GM21717 (cell line): ENCODE measurements at regions not wholly inside any gene's neighbourhood (a gene's known extent, or its start where the extent isn't known, plus 50 kb on each side); places are given as distances from the start of the nearest gene placed in this dataset.
A peak's percentile ranks its signal among the peaks of the same experiment; 100 is the strongest.
"Not testable (repeated sequence)": the region's sequence is repeated elsewhere in the genome, so short reads cannot be mapped to it uniquely, and the experiment has no call there.

Source experiments
- ATAC-seq: cut with Tn5 transposase; IDR thresholded peaks from one replicate; pipeline ENCODE4 v1.9.1; 2021; ENCODE audit warnings: mild to moderate bottlenecking, moderate library complexity; ENCODE audit not compliant: unreplicated experiment

- ATAC-seq: not testable (repeated sequence)
Measured at GRCh38 chr6:67804808-67805207, 830.3 kb upstream of the ADGRB3 start.

DNA sequence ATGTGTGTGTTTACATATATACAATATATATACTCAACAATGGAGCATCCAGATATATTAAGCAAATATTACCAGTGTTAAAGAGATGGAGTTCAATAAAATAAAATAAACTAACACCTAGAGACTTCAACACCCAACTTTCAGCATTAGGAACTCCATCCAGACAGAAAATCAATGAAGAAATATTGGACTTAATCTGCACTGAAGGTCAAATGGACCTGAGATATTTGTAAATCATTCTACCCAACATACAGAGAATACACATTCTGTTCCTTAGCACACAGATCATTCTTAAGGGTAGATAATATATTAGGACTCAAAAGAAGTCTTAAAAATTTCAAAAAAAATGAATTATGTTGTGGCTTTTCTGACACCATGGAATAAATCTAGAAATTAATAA lies 832.3 kb upstream of the ADGRB3 start:
- no peak for ATAC-seq

- ATAC-seq: no peak
Measured at GRCh38 chr6:67792996-67793395, 842.1 kb upstream of the ADGRB3 start.

DNA sequence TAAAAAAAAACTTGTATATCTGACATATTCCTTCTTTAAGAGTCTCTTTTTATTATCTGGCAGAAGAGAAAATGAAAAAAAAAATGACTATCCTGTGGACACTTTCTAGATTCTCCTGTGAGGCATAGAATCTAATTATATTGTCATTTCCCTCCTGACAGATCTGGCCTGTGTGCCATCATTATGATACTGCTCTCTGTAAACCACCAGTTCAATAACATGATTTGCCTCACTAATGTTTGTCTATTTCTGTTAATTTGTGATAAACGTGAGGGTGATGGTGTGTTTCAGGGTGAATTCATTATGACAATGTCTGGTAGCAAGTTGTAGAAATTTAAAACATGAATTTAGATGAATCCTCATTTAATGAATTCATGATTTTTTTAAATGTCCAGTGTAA lies 844.5 kb upstream of the ADGRB3 start:
- no peak for ATAC-seq

DNA sequence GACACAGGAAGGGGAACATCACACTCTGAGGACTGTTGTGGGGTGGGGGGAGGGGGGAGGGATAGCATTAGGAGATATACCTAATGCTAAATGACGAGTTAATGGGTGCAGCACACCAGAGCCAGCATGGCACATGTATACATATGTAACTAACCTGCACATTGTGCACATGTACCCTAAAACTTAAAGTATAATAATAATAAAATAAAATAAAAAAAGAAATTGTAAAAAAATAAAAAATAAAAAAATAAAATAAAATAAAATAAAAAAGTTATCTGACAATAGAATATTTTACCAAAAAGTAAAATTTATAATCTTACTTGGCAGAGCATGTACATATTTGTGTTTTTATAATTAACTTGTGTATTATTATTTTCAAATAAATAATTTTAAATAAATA lies 848.0 kb upstream of the ADGRB3 start:
- not testable (repeated sequence) for ATAC-seq

DNA sequence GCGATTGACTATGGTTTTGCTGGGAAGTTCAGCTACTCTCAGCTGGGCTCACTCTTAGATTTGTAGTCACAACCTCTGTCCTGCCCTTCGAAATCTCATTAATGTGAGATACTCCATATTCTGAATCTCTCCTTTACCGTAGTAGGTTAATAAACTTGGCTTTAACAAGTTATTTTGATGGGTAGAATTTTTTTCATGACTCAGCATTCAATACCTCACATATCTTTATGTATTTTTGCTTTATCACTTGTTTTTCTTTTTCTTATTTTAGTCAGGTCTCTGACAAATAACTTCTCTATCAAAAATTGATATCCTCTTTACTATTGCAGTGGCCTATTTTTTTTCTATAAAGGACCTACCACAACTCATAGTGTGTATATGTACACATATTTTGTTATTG lies 855.2 kb upstream of the ADGRB3 start:
- no peak for ATAC-seq

DNA sequence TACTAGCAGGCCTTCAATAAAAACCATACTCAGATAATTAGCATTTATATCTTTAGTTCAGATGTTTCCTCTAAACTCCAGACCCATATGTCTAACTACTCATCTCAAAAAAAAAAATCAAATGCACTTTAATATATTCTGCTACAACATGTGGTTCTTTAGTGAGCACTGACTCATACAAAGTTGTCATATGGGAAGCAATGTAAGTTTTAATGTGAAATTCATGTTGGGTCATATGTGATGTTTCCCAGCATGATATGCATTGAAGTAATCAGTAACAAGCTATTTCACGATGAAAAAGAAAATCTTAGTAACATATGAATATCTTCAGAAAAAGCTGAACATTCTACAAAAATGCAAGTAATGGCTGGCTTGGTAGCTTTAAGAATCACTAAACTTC lies 859.7 kb upstream of the ADGRB3 start:
- ATAC-seq: no peak

GRCh38 chr6:67768972-67769371 lies 866.1 kb upstream of the ADGRB3 start:
- ATAC-seq: peak; percentile 91

DNA sequence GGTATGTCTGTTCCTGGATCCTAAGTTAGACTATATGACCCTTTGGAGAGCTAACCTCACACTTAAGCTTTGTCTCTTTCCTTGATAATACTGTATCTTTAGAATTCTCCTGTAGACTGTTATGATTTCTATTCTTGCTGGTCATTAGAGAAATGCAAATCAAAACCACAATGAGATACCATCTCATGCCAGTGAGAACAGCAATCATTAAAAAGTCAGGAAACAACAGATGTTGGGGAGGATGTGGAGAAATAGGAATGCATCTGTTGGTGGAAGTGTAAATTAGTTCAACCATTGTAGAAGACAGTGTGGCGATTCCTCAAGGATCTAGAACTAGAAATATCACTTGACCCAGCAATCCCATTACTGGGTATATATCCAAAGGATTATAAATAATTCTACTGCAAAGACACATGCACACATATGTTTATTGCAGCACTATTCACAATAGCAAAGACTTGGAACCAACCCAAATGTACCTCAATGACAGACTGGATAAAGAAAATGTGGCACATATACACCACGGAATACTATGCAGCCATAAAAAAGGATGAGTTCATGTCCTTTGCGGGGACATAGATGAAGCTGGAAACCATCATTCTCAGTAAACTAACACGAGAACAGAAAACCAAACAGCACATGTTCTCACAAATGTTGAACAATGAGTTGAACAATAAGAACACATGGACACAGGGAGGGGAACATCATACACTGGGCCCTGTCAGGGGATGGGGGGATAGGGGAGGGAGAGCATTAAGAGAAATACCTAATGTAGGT lies 867.8 kb upstream of the ADGRB3 start:
- not testable (repeated sequence) for ATAC-seq

DNA sequence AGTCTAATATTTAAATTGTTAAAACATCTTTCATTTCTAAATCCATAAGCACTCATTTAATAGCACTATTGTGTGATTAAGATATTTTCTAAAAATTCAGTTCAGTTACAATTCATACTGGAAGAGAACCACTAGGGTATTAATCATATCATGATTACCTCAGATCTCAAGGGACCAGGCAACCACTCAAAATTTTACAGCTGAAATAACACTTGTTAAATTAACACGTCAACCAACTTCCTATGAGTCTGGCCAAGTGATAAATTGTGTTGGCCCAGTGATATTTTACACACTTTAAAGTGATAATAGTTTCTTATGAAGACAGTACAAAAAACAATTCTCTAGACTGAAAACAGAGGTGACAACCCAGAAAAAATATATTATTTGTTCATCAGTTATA lies 869.0 kb upstream of the ADGRB3 start:
- no peak for ATAC-seq

- no peak for ATAC-seq
Measured at GRCh38 chr6:67759001-67759400, 876.1 kb upstream of the ADGRB3 start.

GRCh38 chr6:67757465-67758033 lies 877.5 kb upstream of the ADGRB3 start:
- no peak for ATAC-seq

DNA sequence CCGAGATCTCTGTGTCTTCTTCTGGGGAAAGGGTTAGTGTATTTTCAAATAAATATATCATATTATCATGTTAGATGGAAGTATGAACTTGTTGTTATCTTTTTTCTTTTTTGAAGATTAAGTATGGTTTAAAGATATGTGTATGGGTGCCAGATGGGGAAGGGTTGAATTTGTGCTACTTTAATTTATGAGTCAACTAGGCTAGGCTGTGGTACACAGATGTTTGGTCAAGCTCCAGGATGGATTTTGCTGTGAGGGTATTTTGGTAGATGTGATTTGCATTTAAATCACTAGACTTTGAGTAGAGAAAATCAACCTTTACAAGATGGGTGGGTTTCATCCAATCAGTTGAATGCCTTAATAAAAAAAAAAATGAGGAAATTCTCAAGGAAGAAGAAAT lies 886.6 kb upstream of the ADGRB3 start:
- no peak for ATAC-seq

GRCh38 chr6:67736816-67737215 lies 898.3 kb upstream of the ADGRB3 start:
- no peak for ATAC-seq

GRCh38 chr6:67736161-67736560 lies 898.9 kb upstream of the ADGRB3 start:
- ATAC-seq: no peak

GRCh38 chr6:67735623-67736022 lies 899.5 kb upstream of the ADGRB3 start:
- ATAC-seq: no peak

GRCh38 chr6:67722861-67723261 lies 912.2 kb upstream of the ADGRB3 start:
- ATAC-seq: no peak

GRCh38 chr6:67717281-67717680 lies 917.8 kb upstream of the ADGRB3 start:
- ATAC-seq: no peak

DNA sequence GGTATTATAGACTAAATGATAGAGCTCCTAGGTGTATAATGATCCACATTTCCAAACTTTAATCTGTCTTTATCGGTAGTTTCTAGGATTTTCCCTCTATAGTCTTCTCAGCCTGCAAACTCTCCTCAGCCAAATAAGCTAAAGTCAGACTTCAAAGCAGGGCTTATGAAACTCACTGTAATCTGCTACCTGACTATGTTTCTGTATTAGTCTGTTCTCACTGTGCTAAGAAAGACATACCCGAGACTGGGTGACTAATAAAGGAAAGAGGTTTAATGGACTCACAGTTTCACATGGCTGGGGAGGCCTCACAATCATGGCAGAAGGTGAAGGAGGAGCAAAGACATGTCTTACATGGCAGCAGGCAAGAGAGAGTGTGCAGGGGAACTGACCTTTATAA lies 928.7 kb upstream of the ADGRB3 start:
- ATAC-seq: no peak

DNA sequence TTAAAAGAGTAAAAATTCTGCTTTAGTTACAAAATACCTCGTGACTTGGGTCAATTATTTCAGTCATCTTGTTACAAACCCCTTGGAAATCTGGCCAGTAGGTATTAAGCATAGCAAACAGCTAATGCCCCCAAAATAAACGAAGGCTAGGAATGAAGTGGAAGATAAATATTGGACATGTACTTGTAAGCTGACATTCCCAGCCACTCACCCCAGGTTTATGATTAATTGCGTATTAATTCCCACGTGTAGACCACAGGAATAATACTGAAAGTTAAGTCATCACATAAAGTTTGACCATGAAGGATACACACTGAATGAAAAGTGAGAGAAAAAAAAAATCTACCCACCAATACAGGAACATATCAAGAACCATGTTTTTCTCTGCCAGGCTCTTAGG lies 936.5 kb upstream of the ADGRB3 start:
- ATAC-seq: no peak

DNA sequence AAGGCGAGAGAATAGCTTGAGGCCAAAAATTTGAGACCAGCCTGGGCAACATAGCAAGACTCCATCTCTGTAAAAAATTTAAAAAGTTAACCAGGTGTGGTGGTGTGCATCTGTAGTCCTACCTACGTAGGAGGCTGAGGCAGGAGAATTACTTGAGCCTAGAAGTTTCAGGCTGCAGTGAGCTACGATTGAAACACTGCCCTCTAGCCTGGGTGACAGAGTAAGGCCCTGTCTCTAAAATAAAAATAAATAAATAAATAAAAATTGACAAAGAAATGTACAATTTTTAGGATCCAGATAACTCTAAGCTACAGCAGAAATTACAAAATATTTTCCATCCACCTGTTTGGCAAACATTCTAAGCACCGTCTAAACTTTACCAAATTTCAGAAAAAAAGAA lies 941.0 kb upstream of the ADGRB3 start:
- ATAC-seq: no peak

DNA sequence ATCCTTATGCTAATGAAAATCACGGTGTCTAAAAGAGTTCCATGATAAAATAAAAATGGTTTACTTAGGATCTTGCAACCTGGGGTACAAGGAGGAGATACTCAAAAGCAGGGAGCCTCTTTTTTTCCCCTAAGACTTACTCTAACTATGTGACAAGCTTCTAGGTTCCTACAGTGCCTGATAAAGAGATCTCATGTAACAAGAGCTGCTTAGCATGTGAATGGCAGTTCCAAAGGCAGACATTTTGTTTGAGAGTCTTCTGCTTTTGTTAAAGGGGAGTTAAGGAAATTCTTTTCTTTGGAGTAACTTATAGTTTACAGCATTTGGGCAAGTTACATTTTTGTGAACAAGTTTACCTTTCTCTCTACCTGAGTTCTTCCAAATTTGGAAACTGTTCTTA lies 945.8 kb upstream of the ADGRB3 start:
- no peak for ATAC-seq

DNA sequence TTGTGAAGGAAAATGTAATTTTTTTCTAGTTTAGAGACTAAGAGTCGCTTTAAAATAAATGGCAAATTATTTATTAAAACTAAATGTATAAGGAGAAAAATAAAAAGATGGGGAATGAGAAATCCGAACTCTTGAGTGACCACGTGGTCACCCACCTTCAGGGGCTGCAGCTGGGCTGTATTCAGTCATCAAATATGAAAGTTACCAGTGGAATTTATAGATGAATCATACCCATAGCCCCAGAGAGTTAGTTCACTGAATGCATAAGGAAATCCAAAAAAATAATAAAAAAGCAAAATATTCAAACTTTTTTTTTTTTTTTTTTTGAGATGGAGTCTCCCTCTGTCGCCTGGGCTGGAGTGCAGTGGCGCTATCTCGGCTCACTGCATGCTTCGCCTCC lies 947.7 kb upstream of the ADGRB3 start:
- ATAC-seq: no peak
